NCI-H524 (cell line): ENCODE measurements at regions not wholly inside any gene's neighbourhood (a gene's known extent, or its start where the extent isn't known, plus 50 kb on each side); places are given as distances from the start of the nearest gene placed in this dataset.
A peak's percentile ranks its signal among the peaks of the same experiment; 100 is the strongest.
"Not testable (repeated sequence)": the region's sequence is repeated elsewhere in the genome, so short reads cannot be mapped to it uniquely, and the experiment has no call there.

Experiments used
- DNase-seq, 2 experiments: peaks; one replicate each; lab custom pipeline; 2025; lab: John Stamatoyannopoulos, UW

DNA sequence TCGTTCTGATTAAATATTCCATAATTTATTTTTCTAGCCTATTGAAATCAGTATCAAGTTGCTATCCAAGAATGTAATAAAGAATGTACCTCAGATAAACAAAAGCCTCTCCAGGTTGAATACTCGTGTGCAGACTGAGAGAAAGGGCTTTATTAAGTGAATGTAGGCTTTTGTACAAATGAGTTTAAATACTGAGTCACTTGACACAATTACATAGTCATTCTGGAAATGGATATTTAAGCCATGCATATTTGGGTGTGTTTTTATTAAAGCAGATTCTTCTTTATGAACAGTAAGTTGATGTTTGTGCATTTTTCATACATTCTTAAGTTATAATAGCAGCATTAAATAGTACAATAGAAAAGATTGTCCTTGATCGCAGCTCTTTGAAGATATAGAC, 139.8 kb upstream of the GK2 start:
- no peak for DNase-seq

DNA sequence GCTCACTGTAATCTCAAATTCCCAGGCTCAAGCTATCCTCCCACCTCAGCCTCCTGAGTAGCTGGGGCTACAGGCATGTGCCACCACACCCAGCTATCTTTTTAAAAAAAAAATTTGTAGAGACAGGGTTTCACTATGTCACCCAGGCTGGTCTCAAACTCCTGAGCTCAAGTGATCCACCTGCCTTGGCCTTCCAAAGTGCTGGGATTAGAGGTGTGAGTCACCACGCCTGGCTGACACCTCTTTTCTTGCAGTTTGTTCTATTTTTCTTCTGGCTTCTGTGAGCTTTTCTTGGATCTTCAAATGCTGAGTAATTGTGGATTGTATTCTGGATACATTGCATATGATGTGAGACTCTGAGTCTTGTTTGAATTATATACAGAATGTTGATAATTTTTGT, 137.3 kb upstream of the GK2 start:
- not testable (repeated sequence) for DNase-seq

DNA sequence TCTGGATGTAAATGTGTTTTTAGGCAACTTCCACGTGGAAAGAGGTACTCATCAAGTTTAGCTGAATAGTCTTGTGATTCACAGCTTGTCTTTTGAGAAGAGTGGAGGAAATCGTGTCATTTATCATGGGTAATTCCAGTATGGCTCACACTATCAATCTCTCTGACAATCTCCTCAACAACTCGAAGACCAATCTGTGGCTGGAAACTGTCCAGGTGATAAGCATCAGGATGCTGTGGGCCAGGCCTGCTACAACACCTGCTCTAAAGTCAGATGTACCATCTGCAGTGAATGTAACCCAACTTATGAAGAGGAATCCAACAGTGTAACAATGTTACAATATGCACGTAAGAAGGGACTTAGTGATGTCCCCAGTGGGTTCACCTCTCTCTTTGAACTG, 132.1 kb upstream of the GK2 start:
- peak in 1 of 2 experiments; percentile 7 for DNase-seq

DNA sequence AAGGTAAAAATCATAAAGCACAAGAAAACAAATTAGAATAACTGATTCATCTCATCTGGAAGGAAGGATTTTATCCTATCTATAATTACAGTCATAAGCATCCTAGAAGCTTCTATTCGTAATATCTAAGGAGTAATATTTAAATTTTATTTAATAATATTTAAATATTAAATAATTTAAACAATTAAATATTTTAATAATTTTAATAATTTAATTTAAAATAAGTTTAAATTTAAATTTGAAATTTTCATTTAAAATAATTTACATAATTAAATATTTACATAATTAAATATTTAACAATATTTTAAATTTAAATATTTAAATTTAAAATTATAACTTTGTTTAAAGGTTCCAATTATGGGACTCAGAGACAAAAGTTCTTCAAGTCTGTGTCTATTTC, 127.5 kb upstream of the GK2 start:
- no peak for DNase-seq

DNA sequence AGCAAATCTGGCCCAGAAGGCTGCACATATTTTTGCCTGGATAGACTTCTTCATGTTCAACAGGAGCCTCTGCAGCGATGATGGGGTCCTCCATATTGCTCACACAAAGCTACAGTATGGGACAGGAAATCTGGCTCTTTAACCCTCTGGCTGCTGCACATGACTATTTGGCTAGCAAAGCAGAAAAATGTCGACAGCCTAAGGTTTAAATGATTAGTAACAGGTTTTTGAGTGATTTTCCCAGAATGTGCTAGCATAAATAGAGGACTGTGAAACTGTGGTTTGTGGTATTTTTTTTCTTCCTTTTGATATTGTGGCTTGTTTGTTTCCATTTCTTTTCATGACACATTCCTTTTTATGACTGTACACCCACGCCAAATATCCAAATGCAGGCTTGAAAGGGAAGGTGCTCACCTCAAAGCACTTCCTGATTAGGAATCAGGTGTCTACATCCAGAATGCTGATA, 120.2 kb upstream of the GK2 start:
- DNase-seq, result no peak

DNA sequence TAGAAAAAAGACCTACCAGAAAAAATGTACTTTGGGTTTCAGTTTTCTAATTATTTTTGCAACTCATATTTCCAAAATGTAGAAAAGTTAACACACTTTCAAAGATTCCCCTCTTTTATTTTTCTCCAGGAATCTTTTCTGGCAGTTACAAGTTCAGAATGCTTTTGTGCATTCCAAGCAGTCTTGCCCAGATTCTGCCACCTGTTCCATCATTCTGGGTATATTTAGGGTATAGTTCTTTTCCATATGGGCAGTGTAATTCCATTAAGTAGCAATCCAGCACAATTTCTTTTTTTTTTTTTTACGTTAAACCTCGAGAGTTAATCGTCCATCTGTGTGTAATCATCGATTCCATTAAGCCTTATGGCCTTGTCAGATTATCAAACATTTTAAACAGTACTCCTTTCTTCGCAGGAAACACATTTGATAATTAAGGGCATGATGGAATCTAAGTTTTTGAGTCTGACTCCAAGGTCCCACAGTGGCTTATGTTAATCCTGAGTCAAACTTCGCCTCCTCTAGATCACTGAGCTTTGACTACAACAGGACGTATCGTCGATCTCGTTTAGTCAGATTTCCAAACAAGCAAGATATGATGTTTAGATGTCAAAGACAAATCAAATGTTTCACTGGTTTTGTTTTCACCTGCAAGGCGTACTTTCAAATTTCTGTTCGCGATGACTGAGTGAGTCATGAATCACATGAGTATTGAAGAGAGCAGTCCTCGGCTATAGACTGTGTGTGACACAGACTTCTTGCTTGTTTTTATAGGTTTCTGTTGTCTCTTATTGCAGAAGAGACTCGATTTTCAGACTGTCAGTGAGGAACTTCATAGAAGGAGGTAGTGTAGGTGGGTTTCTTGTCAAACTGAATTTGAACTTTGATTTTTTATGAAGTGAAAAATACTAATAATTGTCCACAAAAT, 118.9 kb upstream of the GK2 start:
- peak; percentile 57 to 87 for DNase-seq

DNA sequence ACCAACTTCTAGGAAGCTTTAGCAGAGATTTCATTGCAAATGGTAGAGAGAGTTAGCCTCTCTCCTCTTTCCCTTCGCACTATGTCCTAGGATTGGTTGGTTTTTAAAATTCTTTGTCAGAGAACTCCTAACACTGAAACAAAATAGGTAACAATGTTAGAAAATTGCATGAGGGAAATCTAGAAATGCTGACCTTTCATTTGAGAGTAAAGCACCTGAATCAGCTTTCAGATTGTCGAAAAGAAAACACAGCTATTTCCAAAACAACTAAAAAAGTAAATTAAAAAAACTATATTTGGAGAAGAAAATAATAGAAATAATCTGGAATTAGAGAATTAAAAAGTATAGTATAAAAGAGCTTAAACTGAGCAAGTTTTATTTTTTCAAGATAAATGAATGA, 108.1 kb upstream of the GK2 start:
- DNase-seq, result no peak

DNA sequence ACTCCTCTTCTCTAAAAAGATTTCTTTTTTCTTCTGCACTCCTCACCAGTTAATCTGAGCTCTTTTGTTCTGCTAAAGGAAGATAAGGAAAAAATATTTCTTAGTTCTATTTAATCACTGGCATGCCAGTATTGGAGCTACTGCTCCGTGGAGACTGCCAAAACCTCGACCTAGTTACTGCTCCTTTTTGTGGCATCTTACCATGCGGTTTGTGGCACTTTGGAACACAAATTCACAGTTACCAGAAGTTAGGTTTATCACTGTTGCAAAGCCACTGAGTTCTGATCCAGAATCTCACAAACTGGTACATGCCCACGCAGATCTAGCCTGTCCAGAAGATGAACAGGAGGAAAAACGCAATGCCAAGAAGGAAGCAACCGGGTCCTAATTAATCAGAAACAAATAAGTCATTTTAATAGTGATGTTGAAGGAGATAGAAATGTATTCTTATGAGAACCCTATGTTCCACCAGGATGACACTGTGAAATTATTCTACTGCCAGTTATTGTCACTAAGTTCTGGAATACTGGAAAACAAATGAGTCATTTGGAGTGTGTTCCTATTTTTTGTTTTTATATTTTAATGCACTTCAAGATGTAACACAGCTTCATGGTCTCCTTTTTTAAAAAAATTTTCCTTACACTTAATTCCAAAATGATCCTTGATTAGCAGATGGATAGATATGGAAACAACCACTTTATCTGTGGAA, 106.7 kb upstream of the GK2 start:
- DNase-seq, result no peak

DNA sequence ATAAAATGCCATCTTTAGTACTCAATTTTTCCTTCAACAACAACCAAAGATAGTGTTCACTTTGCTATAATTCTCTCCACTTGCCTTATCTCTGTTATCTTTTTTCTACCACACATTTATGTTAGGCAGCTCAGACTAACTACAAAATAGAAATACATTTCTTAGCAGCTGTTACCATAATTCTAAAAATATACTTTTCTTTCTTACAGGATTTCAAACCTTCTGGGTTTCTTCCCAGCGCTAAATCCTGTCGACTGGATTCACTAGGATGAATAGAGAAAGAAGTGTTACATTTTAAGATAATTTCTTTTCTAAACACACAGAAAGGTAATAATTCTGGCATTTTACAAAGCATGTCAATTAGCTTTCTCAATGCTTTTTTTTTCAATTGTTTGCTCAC, 105.5 kb upstream of the GK2 start:
- DNase-seq, result no peak

DNA sequence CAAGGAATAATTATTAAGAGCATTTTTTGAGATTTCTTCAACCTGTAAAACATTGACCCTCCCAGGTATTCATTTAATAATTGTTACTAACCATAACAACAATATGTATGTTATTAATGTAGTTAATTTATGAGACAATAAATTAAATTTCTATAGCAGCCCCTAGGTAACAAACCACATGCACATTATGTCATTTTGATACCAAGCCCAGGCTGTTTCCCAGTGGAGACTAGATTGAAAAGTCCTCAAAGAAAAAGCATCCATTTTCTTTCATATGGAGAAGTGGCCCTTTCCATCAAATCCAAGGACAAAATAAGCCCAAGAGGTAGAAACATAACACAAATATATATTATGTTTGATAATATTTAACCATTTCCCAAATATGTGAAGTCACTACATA, 104.3 kb upstream of the GK2 start:
- DNase-seq, result no peak

DNA sequence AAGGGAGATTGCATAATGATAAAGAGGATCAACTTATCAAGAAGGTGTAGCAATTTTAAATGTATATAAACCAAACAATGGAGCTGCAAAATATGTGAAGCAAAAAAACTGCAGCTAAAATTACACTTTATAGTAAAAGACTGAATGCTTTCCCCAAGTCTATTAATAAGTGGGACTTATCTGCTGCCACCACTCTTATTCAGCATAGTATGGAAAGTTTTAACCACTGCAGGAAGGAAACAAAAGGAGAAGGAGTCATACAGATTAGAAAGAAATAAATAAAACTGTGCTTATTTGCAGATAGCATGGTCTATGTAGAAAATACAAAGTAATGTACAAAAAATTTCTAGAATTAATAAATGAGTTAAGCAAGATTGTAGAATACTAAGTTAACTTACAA, 94.1 kb upstream of the GK2 start:
- no peak for DNase-seq

DNA sequence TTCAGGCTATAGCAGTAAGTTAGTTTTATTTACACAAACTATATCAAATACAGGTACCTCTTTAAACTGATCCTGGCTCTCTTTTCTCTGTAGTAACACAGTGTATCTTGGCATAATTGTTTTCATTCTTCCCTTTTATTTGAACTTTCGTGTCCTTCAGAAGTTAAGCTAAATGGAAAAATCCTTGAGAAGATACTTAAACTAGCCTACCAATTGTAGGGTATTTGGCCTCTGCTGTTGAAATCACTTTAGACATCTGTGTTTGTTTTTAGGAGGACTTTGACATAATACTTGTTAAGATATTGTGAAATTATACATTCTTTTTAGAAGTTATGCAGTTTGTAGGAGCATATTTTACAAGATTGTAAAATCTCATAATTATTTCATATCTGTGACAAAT, 90.3 kb upstream of the GK2 start:
- DNase-seq, result no peak

DNA sequence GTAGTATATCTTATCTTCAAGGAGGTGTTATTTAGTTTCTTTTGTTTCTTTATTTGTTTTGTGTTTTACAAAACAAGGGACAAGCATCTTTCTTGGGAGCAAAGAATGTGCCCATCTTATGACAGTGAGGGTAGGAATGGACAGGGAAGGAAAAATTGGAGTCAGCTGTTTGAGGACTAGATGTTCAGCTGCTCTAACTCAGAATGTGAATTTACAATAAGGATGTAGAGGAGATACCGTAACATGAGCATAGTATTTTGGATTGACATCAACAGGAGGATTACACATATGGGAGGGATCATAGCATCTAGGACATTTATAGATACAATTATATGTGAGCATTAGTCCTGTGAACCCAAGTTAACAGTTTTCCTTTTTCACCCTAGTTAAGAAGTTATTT, 89.0 kb upstream of the GK2 start:
- DNase-seq, result no peak

DNA sequence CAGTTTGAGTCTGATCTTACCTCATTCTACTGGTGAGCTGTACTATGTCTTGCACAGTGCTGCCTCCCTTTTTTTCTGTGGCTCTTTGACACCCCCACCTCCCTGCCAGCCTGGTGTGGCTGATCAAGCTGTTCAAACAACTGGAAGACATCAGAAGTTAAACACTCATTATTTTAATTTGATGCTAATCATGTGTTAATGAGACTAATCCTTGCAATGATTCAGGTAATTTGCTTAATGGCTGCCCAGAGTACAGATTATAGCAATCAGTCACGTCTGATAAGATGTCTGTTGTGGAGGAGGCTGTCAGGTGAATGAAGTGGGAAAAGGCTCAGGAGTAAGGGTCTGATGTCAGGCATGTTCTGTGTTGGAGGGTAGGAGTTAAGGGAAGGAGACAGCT, 87.4 kb upstream of the GK2 start:
- peak; percentile 55 to 73 for DNase-seq

DNA sequence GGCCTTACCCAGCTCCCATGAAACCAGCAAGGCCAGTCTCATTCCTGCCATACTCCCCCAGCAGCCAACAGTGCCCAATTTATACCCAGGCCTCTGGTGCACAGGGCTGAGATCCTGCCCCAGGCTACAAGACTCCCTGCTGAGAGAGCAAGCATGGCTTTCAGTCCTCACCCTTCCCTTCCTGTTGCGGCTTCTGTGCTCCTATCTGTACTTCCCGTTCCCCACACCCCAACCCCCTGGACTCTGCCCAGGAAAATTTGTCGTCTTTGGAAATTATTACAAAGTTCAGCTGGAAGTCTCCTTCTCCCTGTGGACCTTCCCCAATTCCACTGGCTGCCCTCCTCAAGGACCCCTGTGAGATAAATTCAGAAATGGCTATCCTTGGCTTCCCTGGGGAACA, 84.1 kb upstream of the GK2 start:
- no peak for DNase-seq

DNA sequence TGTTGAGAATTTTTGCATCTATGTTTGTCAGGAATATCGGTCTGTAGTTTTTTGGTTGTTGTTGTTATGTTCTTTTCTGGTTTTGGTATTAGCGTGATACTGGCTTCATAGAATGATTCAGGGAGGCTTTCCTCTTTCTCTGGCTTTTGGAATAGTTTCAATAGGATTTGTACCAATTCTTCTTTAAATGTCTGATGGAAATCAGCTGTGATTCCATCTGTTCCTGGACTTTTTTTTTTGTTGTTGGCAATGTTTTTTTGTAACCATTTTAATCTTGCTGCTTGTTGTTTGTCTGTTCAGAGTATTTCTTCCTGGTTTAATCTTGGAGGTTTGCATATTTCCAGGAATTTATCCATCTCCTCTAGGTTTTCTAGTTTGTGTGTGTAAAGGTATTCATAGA, 81.5 kb upstream of the GK2 start:
- DNase-seq, result no peak

DNA sequence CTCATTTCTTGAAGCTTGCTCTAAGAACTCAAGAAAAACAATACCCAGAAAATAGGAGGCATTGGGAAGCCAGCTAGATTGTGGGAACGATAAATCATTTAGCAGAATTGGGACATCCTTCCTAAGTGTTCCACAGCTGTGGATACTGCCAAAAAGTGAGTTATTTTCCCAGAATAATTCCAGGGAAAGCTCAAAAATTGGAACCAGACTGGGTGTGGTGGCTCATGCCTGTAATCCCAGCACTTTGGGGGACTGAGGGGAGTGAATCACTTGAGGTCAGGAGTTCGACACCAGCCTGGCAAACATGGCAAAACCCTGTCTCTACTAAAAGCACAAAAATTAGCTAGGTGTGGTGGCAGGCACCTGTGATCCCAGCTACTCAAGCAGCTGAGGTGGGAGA, 68.2 kb upstream of the GK2 start:
- no peak for DNase-seq

DNA sequence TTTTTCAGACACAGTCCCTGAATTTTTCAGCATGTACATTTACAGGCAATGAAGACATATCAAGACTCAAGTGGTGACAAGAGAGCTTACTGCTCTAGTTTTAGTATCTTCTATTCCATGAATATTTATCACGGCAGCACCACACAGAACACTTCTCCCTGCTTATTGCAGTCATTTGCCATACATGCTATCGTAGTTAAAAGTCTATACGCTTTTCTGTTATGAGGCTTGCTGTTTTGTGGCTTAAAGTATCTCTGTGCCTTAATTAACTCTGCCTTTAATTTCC, 65.4 kb upstream of the GK2 start:
- no peak for DNase-seq

DNA sequence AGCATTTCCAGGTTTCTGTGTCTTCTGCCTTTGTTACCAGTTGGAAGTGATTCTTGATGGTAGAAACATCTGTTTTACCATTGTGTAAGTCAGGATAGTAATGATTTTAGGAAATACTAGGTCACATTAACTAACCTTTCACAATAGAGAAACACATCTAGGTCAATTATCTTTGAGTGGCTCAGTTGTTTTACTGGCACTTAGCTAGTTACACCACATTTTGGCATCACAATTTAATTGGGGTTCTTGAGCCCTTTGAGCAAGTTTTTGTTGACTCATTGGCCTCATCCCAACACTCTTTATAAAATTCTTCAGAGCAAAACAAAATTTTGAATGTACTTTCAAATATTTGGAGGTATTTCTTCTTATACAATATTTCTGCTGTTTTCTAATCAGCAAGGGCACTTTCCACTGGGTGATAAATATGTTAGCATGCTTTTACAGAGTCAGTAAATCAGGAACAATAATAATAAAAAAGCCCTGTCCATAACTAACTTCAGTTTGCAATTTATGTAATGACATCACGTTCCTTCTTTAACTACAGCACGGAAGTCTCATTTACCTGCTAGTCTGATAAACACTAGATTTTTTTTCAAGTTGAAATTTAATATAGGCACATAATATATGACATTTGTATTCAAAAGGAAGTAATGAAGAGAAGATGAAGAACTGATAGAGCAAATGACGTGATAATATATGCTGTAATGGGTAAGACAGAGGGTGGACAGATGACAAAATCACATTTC, 64.8 kb upstream of the GK2 start:
- DNase-seq, result no peak

DNA sequence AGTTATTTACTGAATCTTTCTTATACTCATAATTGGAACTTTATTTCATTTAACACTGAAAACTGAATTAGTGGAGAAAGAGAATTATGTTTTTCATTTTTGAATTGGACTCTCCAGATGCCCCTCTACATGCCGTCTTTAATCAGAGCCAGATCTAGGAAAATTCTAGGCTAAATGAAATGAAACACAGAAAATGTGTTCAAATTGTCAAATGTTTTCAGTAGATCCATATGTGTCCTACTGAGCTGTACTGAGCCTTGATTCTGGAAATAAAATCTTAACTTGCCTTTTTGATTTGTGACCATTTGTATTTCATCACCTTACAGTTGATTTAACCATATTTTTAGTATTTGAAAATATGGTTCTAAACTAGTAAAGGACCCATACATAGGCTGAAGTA, 64.0 kb upstream of the GK2 start:
- no peak for DNase-seq

DNA sequence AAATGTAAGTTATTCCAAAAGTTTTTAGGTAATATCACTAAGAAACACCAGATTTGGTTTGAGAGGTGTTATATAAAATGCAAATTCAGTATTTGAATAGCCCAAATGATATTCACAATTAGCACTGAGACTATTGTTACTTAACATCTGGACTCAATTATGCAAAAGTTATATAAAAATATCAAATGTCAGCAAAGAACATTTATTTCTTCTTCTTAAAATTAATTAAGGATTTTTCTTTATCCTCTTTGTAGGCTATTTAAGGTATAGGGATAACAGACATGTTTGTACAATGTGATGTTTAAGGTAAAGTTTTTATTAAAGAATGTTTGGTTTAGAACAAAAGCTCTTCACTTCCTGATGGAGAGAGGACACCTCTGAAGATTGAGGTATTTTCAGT, 63.3 kb upstream of the GK2 start:
- no peak for DNase-seq

DNA sequence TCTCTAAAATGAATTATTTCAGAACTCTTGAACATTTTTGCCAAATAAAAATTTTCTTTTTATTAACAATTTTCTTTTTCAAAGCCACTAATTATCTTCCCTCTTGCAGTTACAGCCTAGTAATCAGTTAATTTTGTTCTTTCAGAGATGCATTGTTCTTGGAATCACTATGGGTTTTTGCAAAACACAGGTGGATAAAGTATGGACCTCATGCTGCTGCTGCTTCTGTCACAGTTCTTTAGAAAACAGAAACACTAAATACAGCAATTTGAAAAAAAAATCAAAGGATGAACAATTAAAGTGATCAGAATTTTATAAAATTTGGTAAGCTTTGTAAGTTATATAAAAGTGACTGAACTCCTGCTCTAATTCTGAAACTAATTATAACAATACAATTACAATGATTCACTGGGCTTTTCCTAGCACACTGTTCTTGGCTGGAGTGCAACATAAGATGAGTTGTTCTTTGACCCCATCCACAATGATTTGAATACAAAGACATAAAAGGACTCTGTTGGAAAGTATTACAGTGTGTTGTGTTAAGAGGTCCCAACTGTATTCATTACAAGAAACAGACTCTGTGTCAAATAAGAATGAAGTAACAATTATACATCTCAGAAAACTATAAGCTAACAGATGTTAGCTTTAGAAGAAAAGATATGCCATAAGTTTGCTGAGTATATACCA, 59.4 kb upstream of the GK2 start:
- DNase-seq, result no peak
